Muscle of back (tissue), 3 donors: ENCODE measurements at regions not wholly inside any gene's neighbourhood (a gene's known extent, or its start where the extent isn't known, plus 50 kb on each side); places are given as distances from the start of the nearest gene placed in this dataset.
"Not testable (repeated sequence)": the region's sequence is repeated elsewhere in the genome, so short reads cannot be mapped to it uniquely, and the experiment has no call there.

ENCODE experiments used
- DNase-seq, 3 donors: peaks; one replicate each; pipeline versions ENCODE4 v3.0.0 to v3.0.0-alpha.2; 2013

DNA sequence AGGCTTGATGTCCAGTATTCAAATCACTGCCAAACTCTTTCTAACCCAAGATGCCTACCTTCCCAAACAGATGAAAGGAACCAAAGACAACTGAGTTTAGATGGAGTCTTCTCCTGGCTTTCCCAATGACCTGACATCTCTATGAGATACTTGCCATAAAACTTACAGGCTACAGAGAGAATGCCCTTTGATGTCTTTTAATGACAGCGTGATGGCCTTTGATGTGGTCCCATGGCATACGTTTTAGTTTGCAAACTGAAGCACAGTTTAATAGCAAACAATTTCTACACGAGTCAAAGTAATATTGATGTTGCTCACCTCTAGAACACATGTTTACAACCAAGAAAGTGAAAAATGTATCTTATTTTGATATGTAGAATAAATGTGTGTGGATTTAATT lies 73.2 kb downstream of the ZIC4 start:
- no peak for DNase-seq

DNA sequence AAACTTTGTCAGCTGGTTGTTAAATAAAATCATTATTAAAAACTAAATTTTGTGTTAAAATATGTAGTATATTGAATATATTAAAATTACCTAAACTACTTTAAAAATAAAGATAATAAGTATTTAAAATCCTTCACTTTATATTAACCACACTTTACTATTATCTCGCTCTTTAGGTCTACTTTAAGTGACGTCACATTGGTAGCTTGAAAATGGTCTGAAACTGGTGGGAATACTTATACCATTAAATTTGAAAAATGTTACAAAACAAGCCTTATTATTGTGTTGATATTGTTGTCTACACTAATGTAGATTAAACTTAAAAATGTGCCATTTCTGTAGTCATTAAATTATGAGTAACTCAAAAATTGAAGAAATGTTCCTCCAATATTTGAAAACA lies 77.6 kb downstream of the ZIC4 start:
- DNase-seq: no peak

DNA sequence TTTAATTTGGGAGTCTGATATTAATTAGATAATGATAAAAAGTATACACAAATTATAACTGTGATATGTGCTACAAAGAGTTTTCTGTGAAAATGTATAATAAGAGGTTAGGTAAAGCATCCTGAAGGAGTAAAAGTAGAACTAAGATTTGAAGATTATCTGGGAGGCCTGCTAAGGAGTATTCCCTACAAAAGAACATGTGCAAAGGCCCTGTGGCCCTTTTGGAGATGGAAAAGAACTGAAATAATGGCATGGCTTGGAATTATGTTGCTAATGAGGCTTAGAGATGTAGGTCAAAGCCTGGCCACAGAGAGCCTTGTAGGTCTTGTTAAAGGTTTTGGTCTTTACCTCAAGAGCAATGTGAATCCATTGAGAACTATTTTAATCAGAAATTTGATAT lies 82.0 kb downstream of the ZIC4 start:
- no peak for DNase-seq

DNA sequence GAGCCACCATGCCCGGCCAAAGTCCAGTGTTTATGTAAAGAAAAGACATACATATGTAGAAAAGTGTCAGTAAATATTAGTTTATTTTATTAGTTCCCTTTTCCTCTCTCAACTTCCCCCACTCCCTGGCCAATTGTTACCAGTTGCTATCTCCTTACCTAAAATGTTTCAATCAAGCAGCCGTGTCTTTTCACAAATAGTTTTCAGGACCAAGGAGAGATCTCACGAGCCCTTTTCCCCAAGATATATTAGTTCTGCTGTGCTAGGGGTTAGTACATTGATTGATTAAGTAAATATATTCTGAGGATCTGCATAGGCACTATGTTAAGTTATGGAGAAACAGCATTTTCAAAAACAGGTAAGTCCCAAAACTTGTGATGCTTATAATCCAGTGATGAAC lies 87.4 kb downstream of the ZIC4 start:
- peak in 1 of 3 donors; percentile 16 for DNase-seq

DNA sequence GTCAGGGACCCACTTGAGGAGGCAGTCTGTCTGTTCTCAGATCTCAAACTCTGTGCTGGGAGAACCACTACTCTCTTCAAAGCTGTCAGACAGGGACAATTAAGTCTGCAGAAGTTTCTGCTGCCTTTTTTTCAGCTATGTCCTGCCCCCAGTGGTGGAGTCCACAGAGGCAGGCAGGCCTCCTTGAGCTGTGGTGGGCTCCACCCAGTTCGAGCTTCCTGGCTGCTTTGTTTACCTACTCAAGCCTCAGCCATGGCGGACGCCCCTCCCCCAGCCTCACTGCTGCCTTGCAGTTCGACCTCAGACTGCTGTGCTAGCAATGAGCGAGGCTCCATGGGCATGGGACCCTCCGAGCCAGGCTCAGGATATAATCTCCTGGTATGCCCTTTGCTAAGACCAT lies 89.3 kb downstream of the ZIC4 start:
- DNase-seq: not testable (repeated sequence)

DNA sequence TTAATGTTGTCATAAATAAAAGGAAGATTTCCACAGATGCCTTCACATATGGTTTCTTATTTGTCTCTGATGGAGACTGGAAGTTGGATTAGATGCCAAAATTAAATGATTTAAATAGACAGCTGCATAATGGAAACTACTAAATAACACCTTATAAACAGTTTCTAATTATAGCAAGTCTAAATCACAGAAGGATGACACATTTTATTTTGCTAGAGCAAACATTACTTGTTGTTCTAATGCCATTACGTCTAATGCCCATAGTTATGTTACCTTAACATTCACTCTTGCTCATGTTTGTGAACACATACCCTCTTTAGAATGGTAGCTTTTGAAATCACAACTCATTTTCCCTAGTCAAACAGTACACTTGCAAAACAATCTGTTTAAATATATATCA lies 92.8 kb downstream of the ZIC4 start:
- no peak for DNase-seq

DNA sequence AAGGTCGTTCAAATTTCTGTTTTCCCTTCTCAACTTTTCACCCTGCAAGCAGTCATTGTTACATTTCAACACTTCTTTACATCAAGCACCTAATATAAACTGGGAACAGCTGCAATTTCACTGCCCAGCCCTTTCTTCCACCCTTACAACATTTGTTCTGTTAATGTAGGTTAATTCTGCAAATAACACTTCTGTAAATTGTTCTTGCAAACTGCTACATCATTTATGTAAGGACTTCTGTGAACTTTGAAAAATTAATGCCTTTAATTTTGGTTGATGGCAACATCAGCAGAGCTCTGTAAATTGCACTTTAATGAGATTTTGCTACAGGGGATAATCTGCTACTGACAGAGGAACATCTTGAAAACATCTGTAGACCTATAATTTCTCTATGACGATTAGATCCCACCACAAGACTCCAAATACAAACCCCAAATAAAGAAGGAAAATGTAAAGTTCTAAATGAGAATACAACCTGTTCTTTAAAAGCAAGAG lies 93.5 kb downstream of the ZIC4 start:
- no peak for DNase-seq

DNA sequence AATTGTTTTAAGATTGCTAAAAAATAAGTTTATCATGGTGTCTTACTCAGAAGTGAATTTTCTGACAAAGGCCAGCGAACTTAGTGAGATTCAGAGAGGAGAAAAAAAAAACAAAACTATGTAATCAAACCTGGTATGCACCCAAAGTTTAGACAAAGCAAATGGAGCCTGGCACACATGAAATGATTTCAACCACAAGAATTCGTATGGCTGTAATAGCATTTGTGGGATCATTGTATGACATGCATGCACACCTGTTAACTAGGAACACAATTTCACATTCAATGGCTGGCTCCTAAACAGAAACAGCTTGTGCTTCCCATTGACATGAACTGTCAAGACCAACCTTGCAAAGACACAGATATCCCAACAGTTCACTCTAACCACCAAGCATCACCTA lies 94.6 kb downstream of the ZIC4 start:
- DNase-seq: no peak

DNA sequence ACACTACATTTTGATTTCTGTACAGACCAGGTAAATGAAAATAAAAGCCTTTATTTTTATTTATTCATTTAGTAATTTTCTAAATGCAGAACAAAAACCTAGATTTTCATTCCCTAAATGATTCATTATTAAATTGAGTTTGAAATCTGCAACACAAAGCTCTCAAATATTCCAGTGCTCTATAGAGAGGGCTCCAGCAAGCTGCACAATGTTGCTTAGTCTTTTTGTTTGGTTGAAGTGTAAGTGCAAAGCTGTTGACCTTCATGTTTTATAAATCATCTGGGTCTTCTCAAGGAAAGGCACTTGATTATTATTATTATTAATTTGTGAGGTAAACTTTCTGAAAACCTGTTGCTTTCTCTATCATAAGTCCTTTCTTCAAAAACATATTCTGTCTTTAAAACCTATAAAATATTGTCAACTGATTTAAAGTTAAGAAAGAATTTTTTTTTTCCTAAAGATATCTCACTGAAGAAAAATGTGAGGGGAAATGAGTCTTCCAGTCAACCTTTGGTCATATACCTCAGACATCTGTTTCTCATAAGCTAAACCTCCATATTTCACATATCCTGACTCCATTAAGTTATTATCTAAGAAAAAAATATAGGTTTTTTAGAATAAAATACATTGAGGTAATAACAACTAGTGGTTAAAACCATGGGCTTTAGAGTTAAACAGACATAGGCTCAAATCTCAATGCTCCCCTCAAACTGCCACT lies 100.7 kb downstream of the ZIC4 start:
- DNase-seq: peak in 1 of 3 donors; percentile 61

DNA sequence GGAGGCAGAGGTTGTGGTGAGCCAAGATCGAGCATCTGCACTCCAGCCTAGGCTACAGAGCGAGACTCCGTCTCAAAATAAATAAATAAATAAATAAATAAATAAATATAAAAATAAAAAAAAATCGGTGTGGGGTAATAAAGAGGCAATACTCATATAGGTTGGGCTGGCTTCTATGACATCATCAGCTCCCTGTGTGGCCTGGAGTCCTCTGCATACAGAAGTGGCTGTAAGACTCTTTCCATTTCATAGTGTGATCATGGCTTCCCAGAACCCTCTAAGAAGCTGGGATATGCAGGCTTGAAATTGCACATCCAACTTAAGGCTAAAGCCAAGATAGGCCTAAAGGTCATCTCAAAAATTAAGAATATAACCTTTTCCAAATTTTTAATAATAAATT lies 101.6 kb downstream of the ZIC4 start:
- peak in 1 of 3 donors; percentile 31 for DNase-seq

DNA sequence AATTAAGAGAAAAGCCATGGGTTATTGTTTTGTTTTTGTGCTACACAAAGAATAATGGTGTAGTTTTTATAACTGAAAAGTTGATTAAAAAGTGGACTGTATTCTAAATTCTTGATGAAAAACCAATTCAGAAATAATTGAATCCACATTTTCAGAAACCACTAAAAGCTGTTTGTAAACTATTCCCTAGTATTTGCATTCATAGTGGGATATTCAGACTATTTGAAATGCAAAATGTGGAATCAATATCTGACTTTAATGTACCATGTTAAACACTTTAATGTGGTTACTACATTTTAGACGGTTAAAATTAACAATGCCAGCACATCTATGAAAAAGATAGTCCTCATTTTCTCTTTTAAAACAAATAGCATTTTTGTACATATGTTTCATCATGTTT lies 104.6 kb downstream of the ZIC4 start:
- DNase-seq: no peak

DNA sequence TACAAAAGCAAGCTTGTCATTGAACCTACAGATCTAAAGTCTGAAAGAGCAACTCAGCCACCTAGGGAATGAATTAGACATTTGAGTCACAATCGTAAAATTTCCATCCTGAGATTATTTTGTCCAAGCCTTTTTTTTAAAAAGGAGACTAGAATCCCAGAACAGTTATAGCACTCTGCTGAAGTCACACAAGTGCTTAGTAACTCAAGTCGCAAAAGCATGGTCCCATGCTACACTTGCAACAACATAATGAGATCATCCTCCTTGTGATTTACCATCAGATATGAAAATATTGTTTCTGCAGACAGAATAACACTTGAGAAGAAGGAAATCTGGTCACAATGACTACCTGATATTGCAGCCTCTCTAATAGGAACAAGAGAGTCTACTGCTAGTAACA lies 106.7 kb downstream of the ZIC4 start:
- peak in 1 of 3 donors; percentile 15 for DNase-seq

DNA sequence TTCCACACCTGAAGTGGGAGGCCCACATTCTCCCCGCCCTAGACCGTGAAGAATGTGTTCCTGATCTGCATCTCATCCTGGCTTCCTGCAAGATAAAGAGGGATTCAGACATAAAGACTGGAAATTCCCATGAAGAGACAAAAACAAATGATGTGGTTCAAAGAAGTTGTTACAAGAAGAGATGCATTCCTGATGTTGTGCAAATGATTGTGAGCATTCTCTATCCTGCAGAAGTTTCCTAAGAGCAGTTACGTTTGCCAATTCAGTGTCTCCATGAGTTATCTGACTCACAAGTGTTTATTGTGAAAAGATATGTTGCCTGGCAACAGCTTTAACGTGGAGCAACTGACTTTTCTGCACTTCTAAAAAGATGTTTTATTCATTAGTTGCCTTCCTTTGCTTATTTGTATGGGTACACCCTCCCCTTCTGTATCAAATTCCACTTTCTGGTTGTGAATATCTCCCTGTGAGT lies 107.8 kb downstream of the ZIC4 start:
- DNase-seq: peak; percentile 77 to 98 (median 88)

DNA sequence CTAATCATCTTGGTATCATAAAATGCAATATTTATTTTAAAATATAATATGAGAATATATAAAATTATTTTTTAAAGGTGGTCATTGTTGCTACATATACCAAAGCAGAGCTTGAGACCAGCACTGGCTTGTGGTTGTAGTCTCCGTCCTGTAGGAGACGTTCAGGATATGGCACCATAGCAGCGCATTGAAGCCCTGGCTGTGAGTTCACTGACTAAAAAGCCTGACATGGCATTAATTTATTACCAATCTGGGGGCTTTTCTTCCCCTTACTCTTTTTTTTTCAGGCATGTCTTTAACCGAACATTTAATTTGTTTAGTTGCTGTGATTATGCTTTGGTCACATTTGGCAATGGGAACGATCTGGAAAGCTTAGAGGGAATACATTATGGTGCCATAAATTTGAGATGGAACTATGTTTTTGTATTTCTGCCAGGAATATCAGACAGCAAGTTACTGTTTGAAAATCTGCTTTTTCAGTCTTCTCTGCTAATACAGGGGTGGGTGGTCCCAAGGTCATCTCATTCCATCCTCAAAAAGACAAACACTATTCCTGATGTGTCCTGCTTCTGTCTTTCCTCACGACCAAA lies 108.5 kb downstream of the ZIC4 start:
- peak in 1 of 3 donors; percentile 51 for DNase-seq

DNA sequence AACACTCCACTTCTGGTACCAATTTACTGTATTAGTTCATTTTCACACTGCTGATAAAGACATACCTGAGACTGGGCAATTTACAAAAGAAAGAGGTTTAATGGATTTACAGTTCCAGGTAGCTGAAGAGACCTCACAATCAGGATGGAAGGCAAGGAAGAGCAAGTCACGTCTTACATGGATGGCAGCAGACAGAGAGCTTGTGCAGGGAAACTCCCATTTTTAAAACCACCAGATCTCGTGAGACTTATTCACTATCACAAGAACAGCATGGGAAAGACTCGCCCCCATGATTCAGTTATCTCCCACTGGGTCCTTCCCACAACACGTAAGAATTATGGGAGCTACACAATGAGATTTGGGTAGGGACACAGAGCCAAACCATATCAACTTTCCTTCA lies 119.0 kb downstream of the ZIC4 start:
- not testable (repeated sequence) for DNase-seq

DNA sequence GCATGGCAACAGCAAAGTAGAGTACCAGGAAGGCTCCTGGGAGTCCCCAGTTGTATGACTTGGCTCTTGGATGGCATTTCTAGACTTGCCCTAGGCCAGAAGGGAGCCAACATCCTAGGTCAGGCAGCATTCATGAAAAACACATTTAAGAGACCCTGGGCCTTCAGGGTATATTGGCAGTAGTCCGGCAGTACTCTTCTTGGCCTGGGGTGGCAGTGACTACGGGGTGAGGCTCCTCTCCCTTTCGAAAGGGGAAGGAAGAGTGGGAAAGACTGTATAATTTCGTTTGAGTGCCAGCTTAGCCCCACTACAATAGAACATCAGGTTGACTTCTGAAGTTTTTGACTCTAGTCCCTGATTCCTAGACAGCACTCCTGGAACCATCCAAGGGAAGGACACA lies 136.4 kb downstream of the ZIC4 start:
- DNase-seq: no peak

DNA sequence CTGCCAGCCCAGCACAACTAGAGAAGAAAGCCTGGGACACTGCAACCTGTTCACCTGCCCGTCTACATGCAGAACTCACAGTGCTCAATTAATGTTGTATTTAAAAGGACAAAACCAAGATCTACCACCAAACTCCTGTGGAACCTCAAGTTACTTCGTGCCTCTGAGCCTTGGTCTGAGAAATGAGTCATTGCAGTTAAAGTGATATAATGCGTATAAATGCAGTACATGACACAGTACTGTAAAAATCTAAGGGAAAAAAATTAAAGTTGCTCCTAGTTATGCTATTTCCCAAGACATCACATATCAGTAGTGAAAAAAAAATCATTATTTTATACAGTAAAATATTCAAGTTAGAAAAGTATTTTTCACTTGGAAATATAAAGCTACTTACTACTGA lies 138.9 kb downstream of the ZIC4 start:
- DNase-seq: no peak

DNA sequence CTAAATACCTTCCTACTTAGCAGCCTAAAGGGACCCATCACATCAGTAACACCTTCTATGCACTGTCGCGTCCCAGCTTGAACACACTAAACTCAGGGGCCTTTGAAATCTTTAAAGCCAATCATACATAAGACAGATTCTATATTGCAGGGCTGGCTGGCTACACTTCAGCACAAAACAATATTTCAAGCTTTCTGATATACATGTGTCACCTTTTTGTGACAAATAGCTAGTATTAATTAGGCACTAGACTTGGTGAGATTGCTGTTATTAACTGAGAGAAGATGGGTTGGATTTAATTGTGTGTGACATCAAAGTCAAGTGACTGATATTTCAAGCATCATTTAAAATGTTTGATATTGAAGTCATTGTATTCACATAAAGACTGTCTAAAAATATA lies 148.4 kb downstream of the ZIC4 start:
- no peak for DNase-seq

DNA sequence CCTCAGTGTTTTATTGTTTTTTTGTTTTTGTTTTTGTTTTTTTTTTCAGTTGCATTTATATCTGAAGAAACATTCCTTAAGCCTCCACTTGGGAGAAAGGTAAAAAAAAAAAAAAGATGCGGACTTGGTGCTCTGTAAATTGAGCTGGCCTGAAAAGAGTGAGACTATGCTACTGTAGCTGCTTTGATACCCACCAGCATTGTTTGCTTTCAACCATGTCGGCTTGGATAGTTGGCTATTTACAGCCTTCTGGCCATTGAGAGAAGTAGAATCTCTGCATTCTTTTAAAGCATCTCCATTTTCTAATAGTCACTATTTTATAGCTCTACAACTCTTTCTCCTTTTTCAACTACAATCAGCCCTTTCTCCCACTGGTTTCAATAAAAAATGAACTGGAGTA lies 149.6 kb downstream of the ZIC4 start:
- DNase-seq: no peak

DNA sequence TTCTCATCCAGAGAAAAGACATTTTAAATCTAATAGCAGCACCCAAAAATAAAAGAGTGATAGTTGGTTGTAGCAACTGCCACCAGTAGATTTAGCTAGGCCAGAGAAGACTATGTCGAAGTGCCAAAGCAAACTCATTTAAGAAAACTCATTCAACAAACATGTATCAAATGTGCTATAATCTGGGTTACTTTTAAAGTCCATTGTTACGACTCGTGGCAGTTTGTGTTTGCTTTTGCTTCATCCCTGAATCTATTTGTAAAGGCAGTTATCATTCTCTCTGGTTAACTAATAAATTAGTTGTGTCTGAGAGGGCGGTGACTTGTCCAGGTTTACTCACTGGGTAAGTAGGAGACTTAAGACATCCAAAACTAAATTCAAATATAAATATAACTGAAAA lies 159.4 kb downstream of the ZIC4 start:
- peak in 1 of 3 donors; percentile 15 for DNase-seq

DNA sequence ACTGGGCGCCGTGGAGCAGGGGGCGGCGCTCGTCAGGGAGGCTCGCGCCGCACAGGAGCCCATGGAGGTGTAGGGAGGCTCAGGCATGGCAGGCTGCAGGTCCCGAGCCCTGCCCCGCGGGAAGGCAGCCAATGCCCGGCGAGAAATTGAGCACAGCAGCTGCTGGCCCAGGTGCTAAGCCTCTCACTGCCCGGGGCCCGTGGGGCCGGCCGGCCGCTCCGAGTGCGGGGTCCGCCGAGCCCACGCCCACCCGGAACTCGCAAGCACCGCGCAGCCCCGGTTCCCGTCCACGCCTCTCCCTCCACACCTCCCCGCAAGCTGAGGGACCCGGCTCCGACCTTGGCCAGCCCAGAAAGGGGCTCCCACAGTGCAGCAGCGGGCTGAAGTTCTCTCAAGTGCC lies 160.7 kb downstream of the ZIC4 start:
- DNase-seq: not testable (repeated sequence)

DNA sequence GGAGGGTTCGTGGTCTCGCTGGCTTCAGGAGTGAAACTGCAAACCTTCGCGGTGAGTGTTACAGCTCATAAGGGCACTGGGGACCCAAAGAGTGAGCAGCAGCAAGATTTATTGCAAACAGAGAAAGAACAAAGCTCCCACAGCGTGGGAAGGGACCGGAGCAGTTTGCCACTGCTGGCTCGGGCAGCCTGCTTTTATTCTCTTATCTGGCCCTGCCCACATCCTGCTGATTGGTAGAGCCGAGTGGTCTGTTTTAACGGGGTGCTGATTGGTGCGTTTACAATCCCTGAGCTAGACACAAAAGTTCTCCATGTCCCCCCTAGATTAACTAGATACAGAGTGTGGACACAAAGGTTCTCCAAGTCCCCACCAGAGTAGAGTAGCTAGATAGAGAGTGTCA lies 161.3 kb downstream of the ZIC4 start:
- DNase-seq: not testable (repeated sequence)

DNA sequence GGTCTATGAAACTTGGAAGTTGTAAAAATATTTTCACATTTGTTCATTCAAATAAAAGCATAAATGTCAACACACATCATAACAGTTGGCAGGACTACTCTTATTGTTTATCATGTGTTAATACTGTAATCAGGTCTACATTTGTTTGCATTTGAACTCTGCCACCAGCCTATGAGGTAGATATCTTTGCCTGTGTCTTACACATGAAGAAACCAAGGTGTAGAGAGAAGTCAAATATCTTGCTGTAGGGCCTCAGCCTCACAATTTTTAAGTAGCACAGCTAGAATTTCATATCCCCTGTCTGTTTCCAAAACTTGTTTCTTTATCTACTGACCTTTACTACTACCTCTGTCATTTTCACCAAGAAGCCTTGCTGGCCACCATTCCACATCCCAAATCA lies 161.9 kb downstream of the ZIC4 start:
- DNase-seq: no peak

DNA sequence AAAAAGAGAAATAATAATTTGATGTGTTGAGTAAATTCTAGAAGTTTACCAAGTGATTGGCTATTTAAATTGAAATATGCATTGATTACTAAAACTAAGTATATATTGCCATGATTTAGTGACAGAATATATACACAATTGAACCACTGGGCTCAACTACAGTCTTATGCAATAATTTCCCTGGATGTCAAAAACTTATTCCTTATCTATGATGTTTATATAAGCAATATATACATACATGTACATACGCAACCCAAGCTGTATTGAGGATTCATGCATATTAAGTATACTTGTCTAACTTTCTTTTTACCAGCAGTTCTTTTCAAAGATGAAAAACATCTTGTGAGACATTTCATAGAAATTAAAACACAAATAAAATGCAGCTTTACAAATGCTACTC lies 165.8 kb downstream of the ZIC4 start:
- DNase-seq: no peak
